ENCODE measurements at regions not wholly inside any gene's neighbourhood (a gene's known extent, or its start where the extent isn't known, plus 50 kb on each side); places are given as distances from the start of the nearest gene placed in this dataset.

- TF ChIP-seq CTCF (IDR thresholded peaks at IDR 0.05) (no peak), POLR2A (IDR thresholded peaks at IDR 0.05) (no peak)
These were observed 270.2 kb upstream of the RASA1 start for GRCh38 chr5:86997516-86997915.
